ENCODE measurements at regions not wholly inside any gene's neighbourhood (a gene's known extent, or its start where the extent isn't known, plus 50 kb on each side); places are given as distances from the start of the nearest gene placed in this dataset.

DNA sequence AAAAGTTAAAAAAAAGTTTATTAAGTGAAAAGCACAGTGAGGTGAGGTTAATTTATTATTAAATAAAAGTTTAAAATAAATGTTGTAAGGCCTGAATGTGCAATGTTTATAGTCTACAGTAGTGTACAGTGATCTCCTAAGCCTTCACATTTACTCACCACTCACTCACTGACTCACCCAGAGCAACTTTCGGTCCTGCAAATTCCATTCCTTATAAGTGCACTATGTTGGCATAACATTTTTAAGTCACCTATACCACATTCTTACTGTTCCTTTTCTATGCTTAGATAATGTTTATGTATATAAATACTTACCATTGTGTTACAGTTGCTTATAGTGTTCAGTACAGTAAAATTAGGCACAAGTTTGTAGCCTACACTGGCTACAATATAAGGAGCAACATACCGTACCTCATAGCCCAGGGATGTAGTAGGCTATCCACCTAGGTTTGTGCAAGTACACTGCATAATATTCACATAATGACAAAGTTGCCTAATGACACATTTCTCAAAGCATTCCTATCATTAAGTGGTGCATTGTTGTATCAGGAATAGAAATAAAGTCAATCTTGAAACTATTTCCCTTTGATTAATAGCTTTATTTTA lies 426.5 kb upstream of the BRINP3 start:
- TF ChIP-seq, protein P1, sequence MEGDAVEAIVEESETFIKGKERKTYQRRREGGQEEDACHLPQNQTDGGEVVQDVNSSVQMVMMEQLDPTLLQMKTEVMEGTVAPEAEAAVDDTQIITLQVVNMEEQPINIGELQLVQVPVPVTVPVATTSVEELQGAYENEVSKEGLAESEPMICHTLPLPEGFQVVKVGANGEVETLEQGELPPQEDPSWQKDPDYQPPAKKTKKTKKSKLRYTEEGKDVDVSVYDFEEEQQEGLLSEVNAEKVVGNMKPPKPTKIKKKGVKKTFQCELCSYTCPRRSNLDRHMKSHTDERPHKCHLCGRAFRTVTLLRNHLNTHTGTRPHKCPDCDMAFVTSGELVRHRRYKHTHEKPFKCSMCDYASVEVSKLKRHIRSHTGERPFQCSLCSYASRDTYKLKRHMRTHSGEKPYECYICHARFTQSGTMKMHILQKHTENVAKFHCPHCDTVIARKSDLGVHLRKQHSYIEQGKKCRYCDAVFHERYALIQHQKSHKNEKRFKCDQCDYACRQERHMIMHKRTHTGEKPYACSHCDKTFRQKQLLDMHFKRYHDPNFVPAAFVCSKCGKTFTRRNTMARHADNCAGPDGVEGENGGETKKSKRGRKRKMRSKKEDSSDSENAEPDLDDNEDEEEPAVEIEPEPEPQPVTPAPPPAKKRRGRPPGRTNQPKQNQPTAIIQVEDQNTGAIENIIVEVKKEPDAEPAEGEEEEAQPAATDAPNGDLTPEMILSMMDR (IDR thresholded peaks at IDR 0.05) = no peak
- TF ChIP-seq ZFX (IDR thresholded peaks at IDR 0.05; ENCODE audit: borderline replicate concordance) = no peak

All from 22Rv1 (cell line).